Breast epithelium (tissue), 4 donors: ENCODE measurements at regions not wholly inside any gene's neighbourhood (a gene's known extent, or its start where the extent isn't known, plus 50 kb on each side); places are given as distances from the start of the nearest gene placed in this dataset.

Source experiments
- DNase-seq, 2 donors: peaks; one replicate each; pipeline ENCODE4 v3.0.0-alpha.2; 2019; ENCODE audit warnings: low spot score in 2 of 2
- H3K27ac ChIP-seq, 2 donors: fragments of 200-600 bp; sonication (generic) in 1 of 2; one replicate each; pipeline ENCODE4 v1.5.1; 2016 to 2019; ENCODE audit warnings: mild to moderate bottlenecking in 1 of 2
- H3K27me3 ChIP-seq, 2 donors: fragments of 200-600 bp; sonication (generic) in 1 of 2; one replicate each; pipeline versions ENCODE4 v1.5.1 to v1.6.0; 2017 to 2019; ENCODE audit warnings: control low read depth in 1 of 2, mild to moderate bottlenecking in 1 of 2
- H3K36me3 ChIP-seq: fragments of 200-600 bp; one replicate; pipeline ENCODE4 v1.5.1; 2019
- H3K4me1 ChIP-seq, 2 donors: fragments of 200-600 bp; sonication (generic); one replicate each; pipeline ENCODE4 v1.5.1; 2016 to 2019; ENCODE audit warnings: control low read depth in 1 of 2
- H3K4me3 ChIP-seq, 3 donors: fragments of 200-600 bp; sonication (generic); 1 replicate in 2 of 3; 2 replicates in 1 of 3; pipeline ENCODE4 v1.5.1; 2016 to 2019; ENCODE audit warnings: mild to moderate bottlenecking in 3 of 3, moderate library complexity in 2 of 3
- H3K9me3 ChIP-seq, 2 donors: fragments of 200-600 bp; sonication (generic) in 1 of 2; one replicate each; pipeline ENCODE4 v1.5.1; 2016 to 2019; ENCODE audit warnings: control low read depth in 1 of 2
- POLR2A ChIP-seq: fragments of 450-650 bp; IDR thresholded peaks from one replicate; pipeline ENCODE4 v1.6.1; 2016; ENCODE audit warnings: antibody characterized with exemption, mild to moderate bottlenecking, moderate library complexity
- POLR2AphosphoS5 ChIP-seq, 3 donors: sonication (generic); formaldehyde crosslinking; IDR thresholded peaks; one replicate each; pipeline ENCODE4 v1.6.1; 2017; ENCODE audit warnings: antibody characterized with exemption in 3 of 3
- intact Hi-C: fragments of 100-400 bp; cut with DNase I; formaldehyde crosslinking; loops from one replicate; pipeline ENCODE4 v1.15.1; 2023; ENCODE audit warnings: low total_unique reads
- TF ChIP-seq, protein P1 (sequence below), 3 donors: fragments of 450-650 bp; IDR thresholded peaks; one replicate each; pipeline ENCODE4 v1.5.1; 2016 to 2017; ENCODE audit warnings: antibody characterized with exemption in 3 of 3, mild to moderate bottlenecking in 3 of 3, moderate library complexity in 3 of 3

DNA sequence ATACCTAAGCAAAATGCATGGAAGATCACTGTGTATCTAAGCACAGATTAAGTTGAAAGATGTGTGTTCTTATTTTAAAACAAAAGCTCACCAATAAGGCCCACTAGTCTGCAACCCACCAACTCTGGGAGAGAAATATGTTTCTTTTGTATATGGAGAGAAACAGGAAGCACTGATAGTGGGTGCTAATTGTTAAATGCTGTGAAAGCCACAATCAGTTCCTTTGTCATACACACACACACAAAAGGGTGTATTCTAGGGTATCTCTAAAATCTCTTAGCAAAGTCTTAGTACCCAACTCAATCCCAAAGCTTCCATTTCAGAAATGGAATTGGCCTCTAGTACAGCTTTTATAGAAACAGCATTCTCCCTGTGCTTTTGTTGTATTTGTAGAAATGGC, 272.7 kb upstream of the FLRT2 start:
- H3K9me3 ChIP-seq, result no peaks in the 10 kb centered on the region
- no peaks in the 10 kb centered on the region for H3K36me3 ChIP-seq
- TF ChIP-seq POLR2A, result no peak
- no peak for TF ChIP-seq POLR2AphosphoS5 (IDR thresholded peaks at IDR 0.05)
- TF ChIP-seq, protein P1, sequence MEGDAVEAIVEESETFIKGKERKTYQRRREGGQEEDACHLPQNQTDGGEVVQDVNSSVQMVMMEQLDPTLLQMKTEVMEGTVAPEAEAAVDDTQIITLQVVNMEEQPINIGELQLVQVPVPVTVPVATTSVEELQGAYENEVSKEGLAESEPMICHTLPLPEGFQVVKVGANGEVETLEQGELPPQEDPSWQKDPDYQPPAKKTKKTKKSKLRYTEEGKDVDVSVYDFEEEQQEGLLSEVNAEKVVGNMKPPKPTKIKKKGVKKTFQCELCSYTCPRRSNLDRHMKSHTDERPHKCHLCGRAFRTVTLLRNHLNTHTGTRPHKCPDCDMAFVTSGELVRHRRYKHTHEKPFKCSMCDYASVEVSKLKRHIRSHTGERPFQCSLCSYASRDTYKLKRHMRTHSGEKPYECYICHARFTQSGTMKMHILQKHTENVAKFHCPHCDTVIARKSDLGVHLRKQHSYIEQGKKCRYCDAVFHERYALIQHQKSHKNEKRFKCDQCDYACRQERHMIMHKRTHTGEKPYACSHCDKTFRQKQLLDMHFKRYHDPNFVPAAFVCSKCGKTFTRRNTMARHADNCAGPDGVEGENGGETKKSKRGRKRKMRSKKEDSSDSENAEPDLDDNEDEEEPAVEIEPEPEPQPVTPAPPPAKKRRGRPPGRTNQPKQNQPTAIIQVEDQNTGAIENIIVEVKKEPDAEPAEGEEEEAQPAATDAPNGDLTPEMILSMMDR (IDR thresholded peaks at IDR 0.05), result no peak
- no peak overlapping the region for H3K4me3 ChIP-seq
- no peaks in the 10 kb centered on the region for H3K27me3 ChIP-seq
- intact Hi-C loops, result no loop called here
- no peak for DNase-seq
- no peaks in the 10 kb centered on the region for H3K4me1 ChIP-seq
- H3K27ac ChIP-seq, result no peak overlapping the region

- TF ChIP-seq POLR2AphosphoS5 (IDR thresholded peaks at IDR 0.05) (no peak), POLR2A (no peak)
- TF ChIP-seq, protein P1 (IDR thresholded peaks at IDR 0.05), result no peak
- no peaks in the 10 kb centered on the region for H3K36me3 ChIP-seq
- no peaks in the 10 kb centered on the region for H3K9me3 ChIP-seq
- intact Hi-C loops, result loop anchor here (10.0 kb wide), 1 partner anchor 601 kb away; no protein-coding TSS in a partner anchor
- H3K4me1 ChIP-seq, result no peaks in the 10 kb centered on the region
- no peak for DNase-seq
- H3K27me3 ChIP-seq, result no peaks in the 10 kb centered on the region
- no peak overlapping the region for H3K4me3 ChIP-seq
- no peak overlapping the region for H3K27ac ChIP-seq
Observed at GRCh38 chr14:85263916-85264675, 265.8 kb upstream of the FLRT2 start.

- H3K4me1 ChIP-seq, result no peaks in the 10 kb centered on the region
- TF ChIP-seq POLR2AphosphoS5 (IDR thresholded peaks at IDR 0.05), result no peak
- TF ChIP-seq, protein P1 (IDR thresholded peaks at IDR 0.05), result no peak
- H3K27ac ChIP-seq, result no peak overlapping the region
- H3K9me3 ChIP-seq, result no peaks in the 10 kb centered on the region
- no peak for DNase-seq
- peak overlapping the region in 1 of 3 donors; percentile 11 for H3K4me3 ChIP-seq
- H3K27me3 ChIP-seq, result no peaks in the 10 kb centered on the region
- H3K36me3 ChIP-seq, result no peaks in the 10 kb centered on the region
- intact Hi-C loops, result no loop called here
Observed at GRCh38 chr14:85273099-85273677, 256.8 kb upstream of the FLRT2 start.

GRCh38 chr14:85273952-85274351, 256.0 kb upstream of the FLRT2 start:
- no peak for DNase-seq
- Histone ChIP-seq H3K27me3 (no peaks in the 10 kb centered on the region), H3K4me3 (no peak overlapping the region), H3K36me3 (no peaks in the 10 kb centered on the region), H3K9me3 (no peaks in the 10 kb centered on the region), H3K27ac (no peak overlapping the region), H3K4me1 (no peaks in the 10 kb centered on the region)
- TF ChIP-seq POLR2A (no peak), POLR2AphosphoS5 (IDR thresholded peaks at IDR 0.05) (no peak)
- TF ChIP-seq, protein P1 (IDR thresholded peaks at IDR 0.05), result no peak
- intact Hi-C loops, result no loop called here

GRCh38 chr14:85276161-85276978, 253.6 kb upstream of the FLRT2 start:
- intact Hi-C loops, result no loop called here
- no peak for DNase-seq
- Histone ChIP-seq H3K4me3 (no peak overlapping the region), H3K27ac (no peak overlapping the region), H3K36me3 (no peaks in the 10 kb centered on the region), H3K4me1 (no peaks in the 10 kb centered on the region), H3K9me3 (no peaks in the 10 kb centered on the region), H3K27me3 (no peaks in the 10 kb centered on the region)
- TF ChIP-seq, protein P1 (IDR thresholded peaks at IDR 0.05), result no peak
